Prostate gland (tissue), 2 donors: ENCODE measurements at regions not wholly inside any gene's neighbourhood (a gene's known extent, or its start where the extent isn't known, plus 50 kb on each side); places are given as distances from the start of the nearest gene placed in this dataset.

ENCODE experiments used
- POLR2A ChIP-seq: fragments of 450-650 bp; IDR thresholded peaks from one replicate; pipeline ENCODE4 v1.6.1; 2016; ENCODE audit warnings: antibody characterized with exemption, mild to moderate bottlenecking
- POLR2AphosphoS5 ChIP-seq: sonication (generic); formaldehyde crosslinking; IDR thresholded peaks from one replicate; pipeline ENCODE4 v1.6.1; 2017; ENCODE audit warnings: antibody characterized with exemption
- TF ChIP-seq, protein P1 (sequence below), 4 experiments: fragments of 200-600 bp in 2 of 4; fragments of 450-650 bp in 2 of 4; sonication (generic) in 2 of 4; IDR thresholded peaks; 1 replicate in 3 of 4; 2 replicates in 1 of 4; pipeline ENCODE4 v1.5.1; 2016 to 2019; ENCODE audit warnings: antibody characterized with exemption in 4 of 4, mild to moderate bottlenecking in 2 of 4, moderate library complexity in 2 of 4

GRCh38 chr13:44787617-44788016, 201.7 kb downstream of the NUFIP1 start:
- TF ChIP-seq POLR2A (no peak), POLR2AphosphoS5 (no peak)
- TF ChIP-seq, protein P1, sequence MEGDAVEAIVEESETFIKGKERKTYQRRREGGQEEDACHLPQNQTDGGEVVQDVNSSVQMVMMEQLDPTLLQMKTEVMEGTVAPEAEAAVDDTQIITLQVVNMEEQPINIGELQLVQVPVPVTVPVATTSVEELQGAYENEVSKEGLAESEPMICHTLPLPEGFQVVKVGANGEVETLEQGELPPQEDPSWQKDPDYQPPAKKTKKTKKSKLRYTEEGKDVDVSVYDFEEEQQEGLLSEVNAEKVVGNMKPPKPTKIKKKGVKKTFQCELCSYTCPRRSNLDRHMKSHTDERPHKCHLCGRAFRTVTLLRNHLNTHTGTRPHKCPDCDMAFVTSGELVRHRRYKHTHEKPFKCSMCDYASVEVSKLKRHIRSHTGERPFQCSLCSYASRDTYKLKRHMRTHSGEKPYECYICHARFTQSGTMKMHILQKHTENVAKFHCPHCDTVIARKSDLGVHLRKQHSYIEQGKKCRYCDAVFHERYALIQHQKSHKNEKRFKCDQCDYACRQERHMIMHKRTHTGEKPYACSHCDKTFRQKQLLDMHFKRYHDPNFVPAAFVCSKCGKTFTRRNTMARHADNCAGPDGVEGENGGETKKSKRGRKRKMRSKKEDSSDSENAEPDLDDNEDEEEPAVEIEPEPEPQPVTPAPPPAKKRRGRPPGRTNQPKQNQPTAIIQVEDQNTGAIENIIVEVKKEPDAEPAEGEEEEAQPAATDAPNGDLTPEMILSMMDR (IDR thresholded peaks at IDR 0.05) = no peak
